Spleen (tissue), 7 donors: ENCODE measurements at regions not wholly inside any gene's neighbourhood (a gene's known extent, or its start where the extent isn't known, plus 50 kb on each side); places are given as distances from the start of the nearest gene placed in this dataset.

ENCODE experiments used
- POLR2A ChIP-seq, 3 donors: fragments of 450-650 bp; IDR thresholded peaks; one replicate each; pipeline ENCODE4 v1.5.1; 2017; ENCODE audit warnings: antibody characterized with exemption in 3 of 3, mild to moderate bottlenecking in 1 of 3
- POLR2AphosphoS5 ChIP-seq, 3 donors: sonication (generic); formaldehyde crosslinking; IDR thresholded peaks; one replicate each; pipeline ENCODE4 v1.5.1; 2017; ENCODE audit warnings: antibody characterized with exemption in 3 of 3
- TF ChIP-seq, protein P1 (sequence below), 11 experiments: fragments of 200-600 bp in 7 of 11; fragments of 450-650 bp in 4 of 11; sonication (generic) in 4 of 11; IDR thresholded peaks in 8 of 11; conservative IDR thresholded peaks in 3 of 11; 1 replicate in 7 of 11; 2 replicates in 4 of 11; pipeline versions ENCODE4 v1.4.0 to v1.8.0; 2016 to 2021; ENCODE audit warnings: antibody characterized with exemption in 11 of 11, inconsistent platforms in 4 of 11, mild to moderate bottlenecking in 1 of 11
- donor health status: DM: no; HTN: no; CAD: no; lungs with moderate emphysema.
- donor health status: DM: no; HTN: no; CAD: no.
- donor health status: DM: no; HTN: no; CAD: no.

GRCh38 chr12:42905419-42905705 lies 315.8 kb upstream of the PRICKLE1 start:
- TF ChIP-seq, protein P1, sequence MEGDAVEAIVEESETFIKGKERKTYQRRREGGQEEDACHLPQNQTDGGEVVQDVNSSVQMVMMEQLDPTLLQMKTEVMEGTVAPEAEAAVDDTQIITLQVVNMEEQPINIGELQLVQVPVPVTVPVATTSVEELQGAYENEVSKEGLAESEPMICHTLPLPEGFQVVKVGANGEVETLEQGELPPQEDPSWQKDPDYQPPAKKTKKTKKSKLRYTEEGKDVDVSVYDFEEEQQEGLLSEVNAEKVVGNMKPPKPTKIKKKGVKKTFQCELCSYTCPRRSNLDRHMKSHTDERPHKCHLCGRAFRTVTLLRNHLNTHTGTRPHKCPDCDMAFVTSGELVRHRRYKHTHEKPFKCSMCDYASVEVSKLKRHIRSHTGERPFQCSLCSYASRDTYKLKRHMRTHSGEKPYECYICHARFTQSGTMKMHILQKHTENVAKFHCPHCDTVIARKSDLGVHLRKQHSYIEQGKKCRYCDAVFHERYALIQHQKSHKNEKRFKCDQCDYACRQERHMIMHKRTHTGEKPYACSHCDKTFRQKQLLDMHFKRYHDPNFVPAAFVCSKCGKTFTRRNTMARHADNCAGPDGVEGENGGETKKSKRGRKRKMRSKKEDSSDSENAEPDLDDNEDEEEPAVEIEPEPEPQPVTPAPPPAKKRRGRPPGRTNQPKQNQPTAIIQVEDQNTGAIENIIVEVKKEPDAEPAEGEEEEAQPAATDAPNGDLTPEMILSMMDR (IDR thresholded peaks at IDR 0.05 in 8 of 11, conservative IDR thresholded peaks at IDR 0.05 in 3 of 11), result no peak
- TF ChIP-seq POLR2A (IDR thresholded peaks at IDR 0.05), result no peak
- TF ChIP-seq POLR2AphosphoS5 (IDR thresholded peaks at IDR 0.05), result no peak
